ENCODE measurements at regions not wholly inside any gene's neighbourhood (a gene's known extent, or its start where the extent isn't known, plus 50 kb on each side); places are given as distances from the start of the nearest gene placed in this dataset.

GRCh38 chr4:16993956-16994840 lies 95.8 kb upstream of the LDB2 start:
- DNase-seq = no peak

- no peak for DNase-seq
Observed at GRCh38 chr4:16992566-16993225, 94.3 kb upstream of the LDB2 start.

GRCh38 chr4:16991450-16991849 lies 93.0 kb upstream of the LDB2 start:
- no peak for DNase-seq

- no peak for DNase-seq
Observed at GRCh38 chr4:16989371-16989770, 90.9 kb upstream of the LDB2 start.

- DNase-seq = no peak
Observed at GRCh38 chr4:16988814-16989213, 90.4 kb upstream of the LDB2 start.

GRCh38 chr4:16977081-16977480 lies 78.6 kb upstream of the LDB2 start:
- DNase-seq = no peak

GRCh38 chr4:16969696-16970135 lies 71.3 kb upstream of the LDB2 start:
- no peak for DNase-seq

GRCh38 chr4:16967722-16968121 lies 69.3 kb upstream of the LDB2 start:
- no peak for DNase-seq

- no peak for DNase-seq
Observed at GRCh38 chr4:16959305-16959704, 60.9 kb upstream of the LDB2 start.

- DNase-seq = no peak
Observed at GRCh38 chr4:16952896-16953630, 54.6 kb upstream of the LDB2 start.

- no peak for DNase-seq
Observed at GRCh38 chr4:16952462-16952871, 54.0 kb upstream of the LDB2 start.

Data from NCI-H1092 (cell line).